ENCODE measurements at regions not wholly inside any gene's neighbourhood (a gene's known extent, or its start where the extent isn't known, plus 50 kb on each side); places are given as distances from the start of the nearest gene placed in this dataset.

- Histone ChIP-seq H3K4me1 (no peaks in the 10 kb centered on the region), H3K36me3 (no peaks in the 10 kb centered on the region), H3K4me3 (no peak overlapping the region), H3K9me3 (no peaks in the 10 kb centered on the region), H3K27ac (no peak overlapping the region), H3K27me3 (no peaks in the 10 kb centered on the region)
- DNase-seq (no peak), ATAC-seq (ENCODE audit: low FRiP score in 2 of 2) (peak in 1 of 2 donors; percentile 25)
- TF ChIP-seq POLR2AphosphoS5 (IDR thresholded peaks at IDR 0.05) (no peak), CTCF (IDR thresholded peaks at IDR 0.05) (no peak), POLR2A (IDR thresholded peaks at IDR 0.05) (no peak), EP300 (IDR thresholded peaks at IDR 0.05) (no peak)
- 75 to 77% methylated on average over 4 of the region's 4 CpGs for WGBS, 2 donors
Measured at GRCh38 chr6:165920896-165921671, 246.6 kb downstream of the TBXT start.

- ATAC-seq (ENCODE audit: low FRiP score in 2 of 2) (peak in 1 of 2 donors; percentile 45), DNase-seq (peak in 1 of 2 donors; percentile 55)
- Histone ChIP-seq H3K4me1 (no peaks in the 10 kb centered on the region), H3K27me3 (no peaks in the 10 kb centered on the region), H3K36me3 (no peaks in the 10 kb centered on the region), H3K4me3 (no peak overlapping the region), H3K9me3 (no peaks in the 10 kb centered on the region), H3K27ac (no peak overlapping the region)
- no peak for TF ChIP-seq POLR2AphosphoS5 (IDR thresholded peaks at IDR 0.05)
- no peak for TF ChIP-seq POLR2A (IDR thresholded peaks at IDR 0.05)
- no peak for TF ChIP-seq CTCF (IDR thresholded peaks at IDR 0.05)
- TF ChIP-seq EP300 (IDR thresholded peaks at IDR 0.05), result no peak
- 88 to 93% methylated on average over 14 of the region's 14 CpGs for WGBS, 2 donors
Measured at GRCh38 chr6:165917576-165917975, 250.1 kb downstream of the TBXT start.

- TF ChIP-seq EP300 (IDR thresholded peaks at IDR 0.05) (no peak), POLR2A (IDR thresholded peaks at IDR 0.05) (no peak), POLR2AphosphoS5 (IDR thresholded peaks at IDR 0.05) (no peak), CTCF (IDR thresholded peaks at IDR 0.05) (no peak)
- H3K27ac ChIP-seq, result no peak overlapping the region
- DNase-seq (no peak), ATAC-seq (ENCODE audit: low FRiP score in 2 of 2) (no peak)
- no peaks in the 10 kb centered on the region for H3K4me1 ChIP-seq
- no peaks in the 10 kb centered on the region for H3K9me3 ChIP-seq
- H3K36me3 ChIP-seq, result no peaks in the 10 kb centered on the region
- no peaks in the 10 kb centered on the region for H3K27me3 ChIP-seq
- WGBS, 2 donors, result 84 to 87% methylated on average over 10 of the region's 10 CpGs
- H3K4me3 ChIP-seq, result no peak overlapping the region
Measured at GRCh38 chr6:165915022-165915770, 252.2 kb upstream of the PDE10A start.

GRCh38 chr6:165913676-165914570, 250.9 kb upstream of the PDE10A start:
- WGBS, 2 donors, result 66 to 68% methylated on average over 8 of the region's 8 CpGs
- Histone ChIP-seq H3K36me3 (no peaks in the 10 kb centered on the region), H3K27ac (no peak overlapping the region), H3K4me3 (no peak overlapping the region), H3K27me3 (no peaks in the 10 kb centered on the region), H3K4me1 (no peaks in the 10 kb centered on the region), H3K9me3 (no peaks in the 10 kb centered on the region)
- ATAC-seq (ENCODE audit: low FRiP score in 2 of 2) (no peak), DNase-seq (no peak)
- TF ChIP-seq POLR2A (IDR thresholded peaks at IDR 0.05) (no peak), CTCF (IDR thresholded peaks at IDR 0.05) (no peak), POLR2AphosphoS5 (IDR thresholded peaks at IDR 0.05) (no peak), EP300 (IDR thresholded peaks at IDR 0.05) (no peak)
